ENCODE measurements at regions not wholly inside any gene's neighbourhood (a gene's known extent, or its start where the extent isn't known, plus 50 kb on each side); places are given as distances from the start of the nearest gene placed in this dataset.
"Not testable (repeated sequence)": the region's sequence is repeated elsewhere in the genome, so short reads cannot be mapped to it uniquely, and the experiment has no call there.

GRCh38 chr6:12509060-12509459 is 207.5 kb upstream of the PHACTR1 start:
- DNase-seq = no peak

DNA sequence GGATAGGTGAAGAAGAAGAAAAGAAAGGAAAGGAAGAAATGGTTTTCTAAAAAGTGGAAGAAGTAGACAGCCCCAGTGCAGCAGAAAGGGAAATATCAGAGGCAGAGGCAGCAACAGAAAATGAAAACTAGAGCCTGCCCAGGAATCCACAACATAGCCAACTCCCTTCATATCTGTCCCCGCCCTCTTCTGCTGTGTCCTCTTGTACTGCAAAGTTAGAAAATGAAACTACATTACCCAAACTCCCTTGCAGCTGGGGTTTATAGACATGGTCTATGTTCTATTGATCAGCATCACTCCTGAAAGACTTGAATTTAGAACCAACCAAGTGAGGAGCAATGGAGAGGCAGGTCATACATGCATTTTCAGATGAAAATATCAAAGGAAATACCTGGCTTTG is 200.5 kb upstream of the PHACTR1 start:
- DNase-seq = no peak

- DNase-seq = no peak
These were observed 194.2 kb upstream of the PHACTR1 start for GRCh38 chr6:12522347-12522746.

DNA sequence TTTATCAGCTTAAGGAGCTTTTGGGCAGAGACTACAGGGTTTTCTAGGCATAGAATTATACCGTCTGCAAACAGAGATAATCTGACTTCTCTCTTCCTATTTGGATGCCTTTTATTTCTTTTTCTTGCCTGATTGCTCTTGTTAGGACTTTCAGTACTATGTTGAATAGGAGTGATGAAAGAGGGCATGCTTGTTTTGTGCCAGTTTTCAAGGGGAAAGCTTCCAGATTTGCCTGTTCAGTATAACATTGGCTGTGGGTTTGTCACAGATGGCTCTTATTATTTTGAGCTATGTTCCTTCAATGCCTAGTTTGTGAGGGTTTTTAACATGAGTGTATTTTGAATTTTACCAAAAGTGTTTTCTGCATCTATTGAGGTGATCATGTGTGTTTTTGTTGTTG is 192.8 kb upstream of the PHACTR1 start:
- no peak for DNase-seq

DNA sequence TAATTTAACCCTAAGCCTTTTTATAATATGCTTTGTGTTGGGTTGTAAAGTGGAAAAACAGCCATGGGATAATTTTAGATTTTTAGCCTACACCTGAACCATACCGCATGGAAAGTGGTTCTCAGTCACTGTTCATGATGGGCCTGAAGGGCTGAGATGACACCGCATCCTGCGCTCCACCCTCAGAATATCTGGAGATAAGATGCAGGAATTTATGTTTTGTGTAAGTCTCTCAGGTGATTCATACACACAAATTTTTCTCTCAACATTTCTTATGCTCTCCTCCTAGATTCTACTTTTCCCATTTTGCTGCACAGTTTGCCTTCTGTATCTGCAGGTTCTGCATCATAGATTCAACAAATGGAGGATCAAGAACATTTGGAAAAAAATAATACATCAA is 191.3 kb upstream of the PHACTR1 start:
- DNase-seq = no peak

- no peak for DNase-seq
These were observed 189.2 kb upstream of the PHACTR1 start for GRCh38 chr6:12527339-12527738.

DNA sequence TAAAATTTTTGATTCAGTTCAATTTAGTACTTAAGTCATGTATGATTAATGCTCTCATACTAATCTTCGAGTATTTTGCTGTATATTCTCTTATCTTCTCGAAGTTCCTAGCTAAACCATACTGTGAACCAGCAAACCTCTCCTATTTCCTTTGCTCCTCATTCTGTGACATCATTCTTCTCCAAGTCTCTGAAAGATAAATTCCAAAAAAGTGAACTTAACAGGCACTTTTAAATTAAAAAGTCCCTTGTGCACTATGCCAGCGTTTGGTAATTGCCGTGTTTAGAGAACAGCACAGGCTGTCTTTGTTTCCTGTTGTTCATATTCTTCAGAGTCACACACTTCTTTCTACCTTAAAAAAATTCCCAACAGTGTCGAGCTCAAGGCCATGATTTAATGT is 188.4 kb upstream of the PHACTR1 start:
- DNase-seq = no peak

- DNase-seq = no peak
These were observed 187.8 kb upstream of the PHACTR1 start for GRCh38 chr6:12528581-12529363.

- no peak for DNase-seq
These were observed 187.1 kb upstream of the PHACTR1 start for GRCh38 chr6:12529364-12530019.

- no peak for DNase-seq
These were observed 186.2 kb upstream of the PHACTR1 start for GRCh38 chr6:12530345-12530744.

DNA sequence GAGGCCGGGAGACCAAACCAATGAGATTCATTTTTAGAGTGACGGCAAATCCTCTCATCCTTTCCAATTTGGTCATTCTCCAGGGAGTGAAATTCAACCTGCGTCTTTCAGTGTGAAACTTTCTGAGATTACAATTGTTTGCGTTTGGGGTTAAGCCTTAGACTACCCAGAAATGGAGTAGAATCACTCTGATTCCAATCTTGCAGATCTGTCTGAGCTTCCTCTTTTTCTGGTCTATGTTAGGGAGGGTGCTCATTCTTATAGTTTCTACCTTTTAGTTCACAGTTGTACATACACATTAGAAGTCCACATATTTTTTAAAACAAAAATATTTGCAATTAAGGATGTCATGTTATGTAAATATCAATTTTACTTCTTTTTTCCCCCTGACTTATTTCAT is 183.0 kb upstream of the PHACTR1 start:
- no peak for DNase-seq

DNA sequence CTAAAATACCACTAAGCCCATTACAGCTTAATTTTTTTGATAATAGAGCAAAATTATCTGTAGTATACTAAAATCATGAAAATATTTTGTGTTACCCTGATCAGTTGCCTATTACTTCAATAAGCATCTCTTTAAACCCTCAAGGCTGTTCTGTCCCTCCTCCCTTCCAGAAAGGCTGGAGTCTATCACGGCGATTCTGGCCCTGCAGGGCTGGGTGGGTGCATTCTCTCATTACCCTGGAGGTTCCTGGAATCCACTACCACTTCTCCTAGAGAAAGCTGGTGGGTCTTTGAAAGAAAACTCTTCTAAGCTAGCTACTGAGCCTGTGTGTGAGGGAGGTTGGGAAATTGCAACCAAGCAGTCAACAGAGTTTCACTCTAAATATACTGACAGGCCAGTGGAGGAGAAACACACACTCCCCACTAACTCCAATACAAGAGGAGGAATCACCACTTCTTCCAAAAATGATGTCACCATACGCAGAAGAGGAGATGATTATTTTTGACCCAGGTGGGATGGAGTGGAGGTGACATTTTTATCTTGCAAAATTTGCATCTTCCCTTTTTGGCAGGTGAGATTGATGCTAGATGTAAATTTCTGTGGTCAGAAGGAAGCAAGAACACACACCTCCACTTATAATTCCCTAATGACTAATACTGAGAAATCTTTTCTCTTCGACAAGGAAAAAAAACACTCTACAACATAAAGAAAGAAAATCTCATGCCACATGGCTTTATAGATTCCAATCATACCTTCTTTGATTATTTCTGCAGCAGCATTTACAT is 182.3 kb upstream of the PHACTR1 start:
- no peak for DNase-seq

DNA sequence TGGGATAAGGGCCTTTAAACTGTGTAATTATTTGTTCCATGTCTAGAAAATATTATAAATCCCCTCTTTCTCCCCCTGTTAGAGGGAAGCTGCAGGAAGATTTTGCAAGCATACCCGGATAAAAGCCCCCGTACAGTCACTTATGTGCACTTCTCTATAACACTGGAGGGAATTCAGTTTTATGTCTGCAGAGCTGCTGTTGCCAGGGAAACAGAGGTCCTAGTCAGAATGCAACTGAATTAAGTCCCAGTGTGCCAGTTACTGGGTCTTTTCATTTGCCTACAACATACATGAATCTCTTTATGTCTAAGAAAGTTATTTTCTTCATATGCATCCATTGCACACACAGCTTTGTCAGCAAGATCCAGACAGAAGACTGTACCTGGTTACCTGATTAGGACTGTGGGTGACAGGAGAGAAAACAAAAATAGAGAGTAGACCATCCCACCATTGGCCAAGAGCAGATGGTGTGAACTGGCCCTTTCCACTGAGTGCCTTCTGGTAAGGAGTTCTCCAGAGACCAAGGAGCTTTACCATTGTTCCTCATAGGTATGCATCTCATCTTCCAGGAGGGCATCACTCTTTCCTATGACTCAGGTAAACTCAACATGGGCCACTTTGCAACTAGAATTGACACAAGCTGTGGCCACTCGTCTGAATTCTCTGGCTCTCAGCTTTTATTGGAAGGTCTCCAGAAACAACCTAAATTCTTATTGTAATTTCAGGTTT is 180.8 kb upstream of the PHACTR1 start:
- DNase-seq = no peak

- no peak for DNase-seq
These were observed 180.2 kb upstream of the PHACTR1 start for GRCh38 chr6:12536416-12536815.

DNA sequence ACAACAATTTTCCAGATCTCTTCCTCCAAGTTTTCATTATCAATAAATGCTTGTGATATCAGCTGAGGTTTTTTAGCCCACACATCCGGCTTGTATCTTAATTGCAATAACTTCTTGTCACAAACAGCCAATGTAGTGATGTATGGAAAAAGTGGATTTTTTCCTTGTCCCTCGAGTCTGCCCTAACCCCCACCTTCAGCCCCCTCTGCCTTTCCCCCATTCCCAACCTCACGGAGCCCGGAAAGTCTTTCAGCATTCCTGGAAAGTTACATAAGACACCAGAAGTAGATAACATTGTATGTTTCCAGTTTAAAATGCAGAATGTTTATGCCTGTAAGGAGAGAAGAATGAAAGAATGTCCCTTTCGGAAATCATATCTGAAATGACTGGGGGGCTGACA is 179.2 kb upstream of the PHACTR1 start:
- DNase-seq = no peak

DNA sequence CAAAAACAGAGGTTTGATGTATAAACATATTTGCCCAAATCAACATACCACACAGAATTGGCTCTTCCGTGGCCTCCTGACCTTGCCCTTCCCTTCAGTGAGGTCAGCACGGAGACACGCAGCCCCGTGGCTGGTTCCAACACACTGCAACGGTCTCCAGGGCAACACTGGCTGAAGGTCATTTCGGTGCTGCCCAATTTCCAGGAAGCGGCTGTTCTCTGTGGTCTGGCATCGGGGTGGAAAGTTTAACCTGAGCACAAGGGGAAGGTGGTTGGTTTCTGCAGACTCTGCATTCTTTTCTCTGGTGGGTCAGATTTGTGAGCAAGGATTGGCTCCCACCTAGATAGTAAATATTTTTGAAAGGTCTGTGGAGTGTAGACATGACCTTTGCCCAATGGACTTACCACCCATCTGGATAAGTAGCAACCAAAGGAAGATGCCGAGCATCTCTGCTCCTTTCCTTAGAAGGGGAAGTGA is 177.6 kb upstream of the PHACTR1 start:
- DNase-seq = no peak

- not testable (repeated sequence) for DNase-seq
These were observed 174.1 kb upstream of the PHACTR1 start for GRCh38 chr6:12542319-12543115.

GRCh38 chr6:12543953-12544352 is 172.6 kb upstream of the PHACTR1 start:
- DNase-seq = no peak

DNA sequence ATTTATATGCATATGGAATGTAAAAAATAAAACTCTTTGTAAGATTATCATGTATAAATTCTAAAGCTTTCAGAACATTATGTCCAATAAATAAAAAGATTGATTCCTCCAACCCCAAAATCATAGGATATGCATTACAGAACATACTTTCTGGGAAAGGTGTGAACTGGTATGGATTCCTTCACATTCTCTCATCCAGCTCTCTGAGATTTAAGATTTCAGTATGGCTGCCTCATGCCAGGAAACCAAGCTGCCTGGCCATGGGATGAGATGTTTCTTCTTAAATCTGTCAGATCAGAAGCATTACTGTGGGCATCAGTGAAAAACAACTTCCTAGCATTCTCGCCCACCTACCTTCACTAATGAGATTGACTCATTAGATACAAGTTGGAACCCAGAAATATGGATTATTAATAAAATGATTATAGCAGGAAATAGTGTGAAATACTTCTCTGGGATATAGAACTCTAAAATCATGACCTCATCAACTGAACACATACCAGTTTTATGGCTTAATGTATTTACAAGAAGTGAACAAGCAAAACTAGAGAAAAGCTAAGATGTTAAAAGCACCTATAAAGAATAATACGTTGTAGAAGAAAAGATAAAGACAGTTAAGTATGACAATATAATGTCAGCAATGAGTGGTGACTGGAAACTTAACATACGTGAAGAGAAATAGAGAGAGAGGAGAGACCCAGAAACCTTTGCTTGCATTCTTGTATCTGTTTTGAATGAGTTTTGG is 171.6 kb upstream of the PHACTR1 start:
- DNase-seq = no peak
